HG03442 (cell line): ENCODE measurements at regions not wholly inside any gene's neighbourhood (a gene's known extent, or its start where the extent isn't known, plus 50 kb on each side); places are given as distances from the start of the nearest gene placed in this dataset.

Experiments used
- ATAC-seq: cut with Tn5 transposase; IDR thresholded peaks from one replicate; pipeline ENCODE4 v1.9.1; 2021; ENCODE audit warnings: mild to moderate bottlenecking, moderate library complexity; ENCODE audit not compliant: unreplicated experiment

DNA sequence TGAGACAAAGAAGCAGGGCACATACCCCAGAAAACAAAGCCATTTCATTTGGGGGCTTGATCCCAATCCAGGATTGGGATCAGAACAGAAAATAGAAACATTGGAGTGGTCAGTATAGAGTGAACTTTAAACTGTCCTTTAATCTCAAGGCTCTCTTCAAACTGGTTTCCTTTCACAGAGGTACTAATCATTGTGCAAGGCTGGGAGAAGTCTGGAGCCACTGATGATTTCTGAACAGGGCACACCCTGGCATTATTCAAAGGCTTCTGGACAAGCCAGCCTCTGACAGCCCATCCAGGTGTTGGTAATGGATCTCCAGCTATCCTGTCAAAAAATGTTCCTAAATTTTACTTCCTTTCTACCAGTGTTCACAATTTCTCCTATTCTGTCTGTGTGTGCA, 244.5 kb downstream of the DDX3Y start:
- no peak for ATAC-seq

- ATAC-seq: no peak
These were observed 263.0 kb downstream of the DDX3Y start for GRCh38 chrY:13167698-13168097.

DNA sequence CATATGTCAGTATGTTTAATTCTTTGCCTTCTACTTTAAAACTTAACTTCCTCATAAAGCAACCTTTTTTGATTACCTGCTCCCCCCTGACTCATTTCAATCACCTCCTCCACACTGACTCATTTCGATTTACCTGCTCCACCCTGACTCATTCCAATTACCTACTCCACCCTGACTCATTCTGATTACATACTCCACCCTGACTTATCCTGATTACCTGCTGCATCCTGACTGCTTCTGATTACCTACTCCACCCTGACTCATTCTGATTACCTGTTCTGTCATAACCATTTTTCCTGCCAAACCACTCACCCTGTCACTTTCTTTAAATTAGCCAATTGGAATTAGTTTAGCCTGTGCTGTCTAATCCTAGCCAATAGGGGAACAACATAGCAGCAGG, 263.6 kb downstream of the DDX3Y start:
- ATAC-seq: no peak
